Esophagus squamous epithelium (tissue), 4 donors: ENCODE measurements at regions not wholly inside any gene's neighbourhood (a gene's known extent, or its start where the extent isn't known, plus 50 kb on each side); places are given as distances from the start of the nearest gene placed in this dataset.

ENCODE experiments used
- CTCF ChIP-seq, 6 experiments: fragments of 450-650 bp in 4 of 6; fragments of 200-600 bp in 2 of 6; sonication (generic) in 2 of 6; IDR thresholded peaks; one replicate each; pipeline ENCODE4 v1.5.1; 2016 to 2019; ENCODE audit warnings: antibody characterized with exemption in 6 of 6, mild to moderate bottlenecking in 4 of 6, moderate library complexity in 4 of 6
- POLR2A ChIP-seq, 4 donors: fragments of 450-650 bp; IDR thresholded peaks; one replicate each; pipeline ENCODE4 v1.6.1; 2017; ENCODE audit warnings: antibody characterized with exemption in 4 of 4, mild to moderate bottlenecking in 4 of 4, moderate library complexity in 3 of 4

- no peak for TF ChIP-seq CTCF (IDR thresholded peaks at IDR 0.05)
- no peak for TF ChIP-seq POLR2A (IDR thresholded peaks at IDR 0.05)
Measured at GRCh38 chr4:174436377-174436776, 85.9 kb downstream of the HPGD start.
